Stomach (tissue), 8 donors: ENCODE measurements at regions not wholly inside any gene's neighbourhood (a gene's known extent, or its start where the extent isn't known, plus 50 kb on each side); places are given as distances from the start of the nearest gene placed in this dataset.

ENCODE experiments used
- DNase-seq, 2 donors: peaks; one replicate each; pipeline versions ENCODE4 v3.0.0 to v3.0.0-alpha.2; 2013 to 2019
- H3K27ac ChIP-seq, 5 donors: fragments of 200-600 bp in 4 of 5; sonication (generic) in 4 of 5; one replicate each; pipeline ENCODE4 v1.5.1; 2013 to 2019; ENCODE audit warnings: mild to moderate bottlenecking in 1 of 5, moderate library complexity in 1 of 5
- H3K27me3 ChIP-seq, 3 donors: fragments of 200-600 bp; sonication (generic); one replicate each; pipeline ENCODE4 v1.5.1; 2017 to 2019; ENCODE audit warnings: mixed run types in 1 of 3
- H3K36me3 ChIP-seq, 4 donors: fragments of 200-600 bp; sonication (generic); 1 replicate in 3 of 4; 2 replicates in 1 of 4; pipeline ENCODE4 v1.5.1; 2016 to 2019
- H3K4me1 ChIP-seq, 4 donors: fragments of 200-600 bp; sonication (generic); one replicate each; pipeline ENCODE4 v1.5.1; 2016 to 2019
- H3K4me3 ChIP-seq, 4 donors: fragments of 200-600 bp; sonication (generic) in 3 of 4; one replicate each; pipeline ENCODE4 v1.5.1; 2016 to 2019; ENCODE audit warnings: mild to moderate bottlenecking in 1 of 4
- H3K9me3 ChIP-seq, 4 donors: fragments of 200-600 bp; sonication (generic); one replicate each; pipeline ENCODE4 v1.5.1; 2016 to 2019
- EP300 ChIP-seq: sonication (generic); formaldehyde crosslinking; IDR thresholded peaks from one replicate; pipeline ENCODE4 v1.6.1; 2017; ENCODE audit warnings: antibody characterized with exemption
- POLR2A ChIP-seq, 4 donors: fragments of 450-650 bp; IDR thresholded peaks; one replicate each; pipeline ENCODE4 v1.6.1; 2016; ENCODE audit warnings: antibody characterized with exemption in 4 of 4, control low read depth in 2 of 4, mild to moderate bottlenecking in 1 of 4, moderate library complexity in 1 of 4
- POLR2AphosphoS5 ChIP-seq, 3 donors: sonication (generic); formaldehyde crosslinking; IDR thresholded peaks; one replicate each; pipeline ENCODE4 v1.6.1; 2016; ENCODE audit warnings: antibody characterized with exemption in 3 of 3
- WGBS, 5 donors: extraction: QIAGEN DNeasy Blood & Tissue Kit in 3 of 5; methylation state at CpG; one replicate each; pipeline versions ENCODE4 v1.1.5 to v1.1.7; 2013 to 2018; 5-methylcytosine and 5-hydroxymethylcytosine counted together
- intact Hi-C: fragments of 100-400 bp; cut with DNase I; formaldehyde crosslinking; loops from one replicate; pipeline ENCODE4 v1.15.1; 2023; ENCODE audit warnings: low total_unique reads
- TF ChIP-seq, protein P1 (sequence below), 7 experiments: fragments of 450-650 bp in 4 of 7; fragments of 200-600 bp in 3 of 7; sonication (generic) in 3 of 7; IDR thresholded peaks; one replicate each; pipeline ENCODE4 v1.5.1; 2016 to 2019; ENCODE audit warnings: antibody characterized with exemption in 7 of 7, control low read depth in 2 of 7, mild to moderate bottlenecking in 1 of 7
- donor health status: healthy with polysubstance abuse.
- donor health status: Bipolar disorder and iron deficiency.
- donor health status: healthy.

DNA sequence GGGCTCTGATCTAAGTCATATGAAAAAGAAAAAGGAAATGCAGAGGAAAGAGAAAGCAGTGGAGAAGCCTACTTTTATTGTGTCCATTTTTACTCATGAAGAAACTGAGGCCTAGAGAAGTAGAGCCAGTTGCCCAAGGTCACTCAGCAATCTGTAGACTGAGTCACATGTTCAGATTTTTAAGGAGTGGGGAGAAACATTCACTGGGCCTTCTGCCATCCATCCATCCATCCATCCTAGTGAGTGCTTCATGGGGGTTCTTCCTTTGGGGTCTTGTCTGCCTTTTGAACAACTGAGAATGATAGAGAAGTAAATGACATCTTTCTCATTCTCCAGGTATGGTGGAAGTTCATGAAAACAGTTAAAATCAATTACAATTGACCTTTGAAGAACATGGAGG, 233.6 kb upstream of the SRRM4 start:
- Histone ChIP-seq H3K4me1 (no peaks in the 10 kb centered on the region), H3K4me3 (no peak overlapping the region), H3K27me3 (no peaks in the 10 kb centered on the region), H3K36me3 (no peaks in the 10 kb centered on the region), H3K9me3 (peaks cover 0 to 6% (median 0%) of the 10 kb centered on the region in 4 donors), H3K27ac (no peak overlapping the region)
- no peak for DNase-seq
- intact Hi-C loops: no loop called here
- TF ChIP-seq, protein P1, sequence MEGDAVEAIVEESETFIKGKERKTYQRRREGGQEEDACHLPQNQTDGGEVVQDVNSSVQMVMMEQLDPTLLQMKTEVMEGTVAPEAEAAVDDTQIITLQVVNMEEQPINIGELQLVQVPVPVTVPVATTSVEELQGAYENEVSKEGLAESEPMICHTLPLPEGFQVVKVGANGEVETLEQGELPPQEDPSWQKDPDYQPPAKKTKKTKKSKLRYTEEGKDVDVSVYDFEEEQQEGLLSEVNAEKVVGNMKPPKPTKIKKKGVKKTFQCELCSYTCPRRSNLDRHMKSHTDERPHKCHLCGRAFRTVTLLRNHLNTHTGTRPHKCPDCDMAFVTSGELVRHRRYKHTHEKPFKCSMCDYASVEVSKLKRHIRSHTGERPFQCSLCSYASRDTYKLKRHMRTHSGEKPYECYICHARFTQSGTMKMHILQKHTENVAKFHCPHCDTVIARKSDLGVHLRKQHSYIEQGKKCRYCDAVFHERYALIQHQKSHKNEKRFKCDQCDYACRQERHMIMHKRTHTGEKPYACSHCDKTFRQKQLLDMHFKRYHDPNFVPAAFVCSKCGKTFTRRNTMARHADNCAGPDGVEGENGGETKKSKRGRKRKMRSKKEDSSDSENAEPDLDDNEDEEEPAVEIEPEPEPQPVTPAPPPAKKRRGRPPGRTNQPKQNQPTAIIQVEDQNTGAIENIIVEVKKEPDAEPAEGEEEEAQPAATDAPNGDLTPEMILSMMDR (IDR thresholded peaks at IDR 0.05): no peak
- TF ChIP-seq EP300 (no peak), POLR2AphosphoS5 (IDR thresholded peaks at IDR 0.05) (no peak), POLR2A (IDR thresholded peaks at IDR 0.05) (no peak)

DNA sequence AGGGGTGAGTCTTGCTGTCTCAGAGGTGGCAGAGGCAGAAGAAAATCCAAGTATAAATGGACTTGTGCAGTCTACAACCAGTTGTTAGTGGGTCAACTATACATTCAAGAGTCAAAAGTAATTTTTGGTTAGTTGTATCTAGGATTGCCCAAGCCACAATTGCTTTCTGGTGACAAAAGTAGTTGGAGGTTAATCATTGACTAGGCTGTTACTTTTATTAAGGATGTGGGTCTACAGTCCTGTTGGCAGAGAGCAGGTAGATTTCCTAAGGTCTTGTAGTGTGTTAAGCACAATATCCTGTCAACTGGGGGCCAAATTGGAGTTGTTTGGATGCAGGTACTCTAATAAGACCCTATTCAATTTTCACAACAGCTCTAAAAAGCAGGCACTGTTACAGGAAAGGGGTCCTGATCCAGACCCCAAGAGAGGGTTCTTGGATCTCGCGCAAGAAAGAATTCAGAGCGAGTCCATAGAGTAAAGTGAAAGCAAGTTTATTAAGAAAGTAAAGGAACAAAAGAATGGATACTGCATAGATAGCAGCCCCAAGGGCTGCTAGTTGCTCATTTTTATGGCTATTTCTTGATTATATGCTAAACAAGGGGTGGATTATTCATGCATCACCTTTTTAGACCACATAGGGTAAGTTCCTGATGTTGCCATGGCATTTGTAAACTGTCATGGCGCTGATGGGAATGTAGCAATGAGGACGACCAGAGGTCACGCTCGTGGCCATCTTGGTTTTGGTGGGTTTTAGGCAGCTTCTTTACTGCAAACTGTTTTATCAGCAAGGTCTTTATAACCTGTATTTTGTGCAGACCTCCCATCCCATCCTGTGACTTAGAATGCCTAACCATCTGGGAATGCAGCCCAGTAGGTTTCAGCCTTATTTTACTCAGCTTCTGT, 232.6 kb upstream of the SRRM4 start:
- 84 to 89% (median 87%) methylated on average over 7 of the region's 7 CpGs for WGBS, 5 donors
- Histone ChIP-seq H3K27ac (no peak overlapping the region), H3K4me1 (no peaks in the 10 kb centered on the region), H3K9me3 (peaks cover 0 to 6% (median 0%) of the 10 kb centered on the region in 4 donors), H3K4me3 (no peak overlapping the region), H3K36me3 (no peaks in the 10 kb centered on the region), H3K27me3 (no peaks in the 10 kb centered on the region)
- intact Hi-C loops: no loop called here
- DNase-seq: no peak
- TF ChIP-seq EP300: no peak
- TF ChIP-seq POLR2AphosphoS5 (IDR thresholded peaks at IDR 0.05): no peak
- TF ChIP-seq POLR2A (IDR thresholded peaks at IDR 0.05): no peak
- TF ChIP-seq, protein P1 (IDR thresholded peaks at IDR 0.05): no peak

DNA sequence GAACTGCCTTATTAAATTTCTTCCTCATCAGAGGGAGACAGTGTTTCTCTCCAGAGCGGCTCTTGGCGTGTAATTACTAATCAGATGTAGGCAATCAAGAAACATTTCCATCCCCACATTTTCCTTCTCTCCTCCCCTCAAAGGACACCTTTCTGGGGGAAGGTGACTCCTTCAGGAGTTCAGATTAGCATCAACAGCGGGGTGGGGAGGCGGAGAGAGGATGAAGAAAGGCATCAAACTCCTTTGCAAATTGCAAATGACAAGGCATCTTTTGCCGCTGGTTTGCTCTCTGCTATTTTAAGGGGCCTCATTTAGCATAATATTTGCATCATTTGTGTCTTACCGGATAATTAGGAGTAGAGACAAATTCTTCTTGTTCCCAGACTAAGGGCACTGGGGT, 231.7 kb upstream of the SRRM4 start:
- DNase-seq: no peak
- Histone ChIP-seq H3K9me3 (peaks cover 0 to 6% (median 0%) of the 10 kb centered on the region in 4 donors), H3K27me3 (no peaks in the 10 kb centered on the region), H3K36me3 (no peaks in the 10 kb centered on the region), H3K4me3 (no peak overlapping the region), H3K27ac (no peak overlapping the region), H3K4me1 (no peaks in the 10 kb centered on the region)
- TF ChIP-seq POLR2AphosphoS5 (IDR thresholded peaks at IDR 0.05) (no peak), EP300 (no peak), POLR2A (IDR thresholded peaks at IDR 0.05) (no peak)
- TF ChIP-seq, protein P1 (IDR thresholded peaks at IDR 0.05): no peak
- 74 to 79% (median 77%) methylated on average over 6 of the region's 6 CpGs for WGBS, 5 donors
- intact Hi-C loops: no loop called here

DNA sequence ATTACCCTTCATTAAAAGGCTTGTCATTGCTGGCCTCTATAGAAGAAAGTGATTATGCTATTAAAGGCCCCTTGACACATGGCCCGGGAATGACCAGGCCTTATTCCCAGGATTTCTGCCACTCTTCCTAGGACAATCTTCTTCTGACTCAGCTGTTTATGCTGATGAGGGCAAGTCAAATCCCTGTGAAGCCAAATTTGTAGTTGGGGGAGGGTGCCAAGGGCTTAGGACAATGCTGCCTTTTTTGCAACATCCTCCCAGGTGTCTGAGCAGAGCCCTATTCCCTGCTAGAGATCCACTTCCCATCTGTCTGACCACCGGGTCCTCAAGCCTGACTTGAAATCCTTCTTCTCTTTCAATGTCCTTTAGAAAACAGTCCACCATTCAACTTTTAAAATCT, 230.7 kb upstream of the SRRM4 start:
- Histone ChIP-seq H3K36me3 (no peaks in the 10 kb centered on the region), H3K4me1 (no peaks in the 10 kb centered on the region), H3K27ac (no peak overlapping the region), H3K4me3 (no peak overlapping the region), H3K27me3 (no peaks in the 10 kb centered on the region), H3K9me3 (peaks cover 0 to 6% (median 0%) of the 10 kb centered on the region in 4 donors)
- no peak for TF ChIP-seq EP300
- TF ChIP-seq, protein P1 (IDR thresholded peaks at IDR 0.05): no peak
- no peak for TF ChIP-seq POLR2A (IDR thresholded peaks at IDR 0.05)
- no peak for TF ChIP-seq POLR2AphosphoS5 (IDR thresholded peaks at IDR 0.05)
- intact Hi-C loops: no loop called here
- no peak for DNase-seq
- 78 to 89% (median 79%) methylated on average over 2 of the region's 2 CpGs for WGBS, 5 donors
